ENCODE measurements at regions not wholly inside any gene's neighbourhood (a gene's known extent, or its start where the extent isn't known, plus 50 kb on each side); places are given as distances from the start of the nearest gene placed in this dataset.
"Not testable (repeated sequence)": the region's sequence is repeated elsewhere in the genome, so short reads cannot be mapped to it uniquely, and the experiment has no call there.

GRCh38 chr3:36095238-36095637 lies 285.1 kb upstream of the STAC start:
- peak; percentile 62 for DNase-seq

GRCh38 chr3:36097209-36097608 lies 283.1 kb upstream of the STAC start:
- DNase-seq, result no peak

GRCh38 chr3:36114353-36114752 lies 266.0 kb upstream of the STAC start:
- DNase-seq, result no peak

- DNase-seq, result no peak
These were observed 256.0 kb upstream of the STAC start for GRCh38 chr3:36124118-36124796.

GRCh38 chr3:36132214-36132613 lies 248.1 kb upstream of the STAC start:
- no peak for DNase-seq

GRCh38 chr3:36135863-36136262 lies 244.4 kb upstream of the STAC start:
- DNase-seq, result no peak

GRCh38 chr3:36142746-36143145 lies 237.6 kb upstream of the STAC start:
- no peak for DNase-seq

GRCh38 chr3:36146404-36146803 lies 233.9 kb upstream of the STAC start:
- DNase-seq, result no peak

GRCh38 chr3:36147934-36148558 lies 232.3 kb upstream of the STAC start:
- no peak for DNase-seq

- DNase-seq, result no peak
These were observed 230.8 kb upstream of the STAC start for GRCh38 chr3:36149447-36149865.

- no peak for DNase-seq
These were observed 224.8 kb upstream of the STAC start for GRCh38 chr3:36155515-36155914.

- DNase-seq, result no peak
These were observed 215.9 kb upstream of the STAC start for GRCh38 chr3:36164400-36164799.

GRCh38 chr3:36165509-36166290 lies 214.6 kb upstream of the STAC start:
- no peak for DNase-seq

GRCh38 chr3:36166477-36166876 lies 213.8 kb upstream of the STAC start:
- no peak for DNase-seq

GRCh38 chr3:36172699-36173098 lies 207.6 kb upstream of the STAC start:
- no peak for DNase-seq

GRCh38 chr3:36175113-36175812 lies 205.0 kb upstream of the STAC start:
- no peak for DNase-seq

GRCh38 chr3:36175916-36176461 lies 204.3 kb upstream of the STAC start:
- DNase-seq, result no peak

GRCh38 chr3:36178018-36178417 lies 202.3 kb upstream of the STAC start:
- DNase-seq, result no peak

- no peak for DNase-seq
These were observed 198.3 kb upstream of the STAC start for GRCh38 chr3:36182024-36182423.

GRCh38 chr3:36187197-36187596 lies 193.1 kb upstream of the STAC start:
- not testable (repeated sequence) for DNase-seq

- DNase-seq, result no peak
These were observed 187.4 kb upstream of the STAC start for GRCh38 chr3:36192901-36193300.

- no peak for DNase-seq
These were observed 186.9 kb upstream of the STAC start for GRCh38 chr3:36193448-36193847.

GRCh38 chr3:36196058-36196457 lies 184.2 kb upstream of the STAC start:
- DNase-seq, result no peak
